ENCODE measurements at regions not wholly inside any gene's neighbourhood (a gene's known extent, or its start where the extent isn't known, plus 50 kb on each side); places are given as distances from the start of the nearest gene placed in this dataset.

GRCh38 chr2:128467321-128467969 is 148.8 kb upstream of the HS6ST1 start:
- H3K4me3 ChIP-seq (ENCODE audit: low read depth, low read length), result no peak overlapping the region

GRCh38 chr2:128468186-128468920 is 149.7 kb upstream of the HS6ST1 start:
- H3K4me3 ChIP-seq (ENCODE audit: low read depth, low read length), result no peak overlapping the region

DNA sequence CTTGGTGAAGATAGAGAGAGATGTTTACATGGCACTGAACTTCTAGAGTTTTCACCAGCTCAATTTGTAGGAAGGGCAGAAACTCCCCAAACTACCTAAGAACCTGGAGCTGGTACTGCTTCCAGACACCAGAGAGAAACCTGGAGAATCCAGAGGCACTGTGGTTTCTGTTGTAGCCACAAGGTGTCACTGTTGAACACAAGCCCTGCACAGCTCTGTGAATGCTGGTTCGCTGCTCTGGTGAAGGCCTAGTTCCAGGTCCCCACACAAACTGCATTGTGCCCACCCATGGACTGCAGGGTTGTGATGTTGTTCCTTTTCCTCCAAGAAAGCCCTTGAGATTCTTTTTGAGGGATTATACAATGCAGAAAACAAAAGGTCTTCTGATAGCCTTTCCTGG is 150.5 kb upstream of the HS6ST1 start:
- H3K4me3 ChIP-seq (ENCODE audit: low read depth, low read length), result no peak overlapping the region

GRCh38 chr2:128469875-128470274 is 151.2 kb upstream of the HS6ST1 start:
- H3K4me3 ChIP-seq (ENCODE audit: low read depth, low read length), result no peak overlapping the region

DNA sequence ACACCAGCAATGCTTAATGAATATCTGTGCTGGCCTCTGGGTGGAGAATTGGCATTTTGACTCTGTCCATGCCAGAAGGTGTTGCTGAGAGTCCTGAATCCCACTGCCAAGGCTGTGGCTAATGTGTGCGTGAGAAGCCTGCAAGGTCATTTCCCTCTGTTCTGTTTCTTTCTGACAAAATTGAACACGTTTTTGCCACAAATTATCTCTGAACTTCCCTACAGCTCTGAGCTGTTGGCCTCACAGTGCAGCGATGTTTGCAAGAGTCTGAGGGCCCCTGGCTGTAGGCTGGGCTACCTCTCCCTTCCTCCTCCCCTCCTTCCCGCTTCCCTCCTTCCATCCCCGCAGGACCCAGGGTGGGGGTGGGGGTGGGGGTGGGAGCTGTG is 154.1 kb upstream of the HS6ST1 start:
- no peak overlapping the region for H3K4me3 ChIP-seq (ENCODE audit: low read depth, low read length)

DNA sequence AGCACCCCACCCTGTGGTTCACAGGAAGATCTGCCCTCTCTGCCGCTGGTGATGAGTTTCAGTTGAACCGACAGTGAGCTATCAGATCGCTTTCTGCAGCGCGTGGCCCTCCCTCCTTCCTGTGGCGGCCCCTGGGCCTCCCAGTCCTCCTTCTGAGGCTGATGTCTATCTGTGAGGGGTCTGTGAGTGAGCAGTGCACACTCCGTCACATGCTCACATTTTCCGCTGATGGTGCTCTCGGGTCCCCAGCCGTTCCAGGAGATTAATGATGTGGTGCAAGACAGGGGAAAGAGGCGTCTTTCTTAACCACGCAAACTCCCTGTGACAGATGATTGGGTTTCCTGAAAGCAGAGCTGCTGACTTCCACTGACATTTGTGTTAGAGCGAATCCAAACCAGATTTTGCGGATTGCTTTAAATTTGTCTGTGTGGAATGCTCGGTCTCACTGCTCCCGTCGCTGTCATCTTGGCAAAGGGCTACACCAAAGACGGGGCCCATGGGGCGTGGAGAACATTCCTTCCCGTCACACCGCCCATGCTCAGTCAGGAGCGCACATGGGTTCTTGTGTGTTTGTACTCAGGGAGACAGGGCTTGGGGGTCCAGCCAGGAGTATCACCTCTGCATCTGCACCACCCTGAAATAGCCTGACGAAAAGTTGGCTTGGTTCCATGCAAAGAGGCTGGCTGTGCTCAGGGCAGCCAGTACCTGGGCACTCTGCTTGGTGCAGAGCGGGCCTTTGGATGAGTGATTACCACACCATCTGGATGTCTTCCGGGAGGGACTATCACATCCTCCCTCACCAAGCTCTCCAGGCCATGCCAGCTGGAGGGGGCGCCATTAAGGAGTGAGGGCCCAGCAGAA is 154.7 kb upstream of the HS6ST1 start:
- H3K4me3 ChIP-seq (ENCODE audit: low read depth, low read length), result no peak overlapping the region

- no peak overlapping the region for H3K4me3 ChIP-seq (ENCODE audit: low read depth, low read length)
Observed at GRCh38 chr2:128474036-128474955, 155.6 kb upstream of the HS6ST1 start.

- H3K4me3 ChIP-seq (ENCODE audit: low read depth, low read length), result no peak overlapping the region
Observed at GRCh38 chr2:128474962-128475361, 156.3 kb upstream of the HS6ST1 start.

DNA sequence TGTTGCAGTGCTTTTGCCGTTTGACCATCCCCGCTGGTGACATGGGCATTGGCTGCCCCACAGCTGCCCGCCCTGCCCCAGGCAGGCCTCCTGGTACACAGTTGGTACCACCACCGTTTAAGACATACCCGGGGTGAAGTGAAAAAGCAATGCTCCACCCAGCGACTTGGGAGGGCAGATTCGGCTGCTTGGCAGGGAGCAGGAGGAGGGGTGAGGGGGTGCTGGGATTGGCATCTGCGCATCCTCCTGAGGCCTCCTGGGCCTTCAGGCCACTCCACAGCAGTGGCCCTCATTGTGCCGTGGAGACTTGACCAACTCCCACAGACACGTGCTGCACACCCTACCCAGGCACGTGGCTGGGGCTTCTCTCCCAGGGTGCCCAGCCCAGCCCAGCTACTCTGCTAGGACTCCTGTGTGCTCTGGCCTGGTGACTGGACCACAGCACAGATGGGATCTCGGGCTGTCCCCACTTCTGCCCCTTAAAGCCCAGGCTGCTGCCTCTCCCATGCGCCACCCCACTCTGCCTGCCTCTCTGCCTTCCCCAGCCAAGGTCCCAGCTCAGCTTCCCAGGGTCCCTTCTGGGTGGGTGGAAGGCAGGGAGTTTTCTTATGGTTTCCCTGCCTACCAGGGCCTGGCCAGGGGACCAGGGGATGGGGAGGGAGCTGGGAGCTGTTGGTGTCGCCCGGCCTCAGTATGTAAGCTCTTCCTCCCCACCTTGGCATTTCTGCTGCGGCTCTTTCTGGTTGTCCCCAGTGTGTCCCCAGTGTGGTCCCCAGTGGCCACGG is 157.0 kb upstream of the HS6ST1 start:
- no peak overlapping the region for H3K4me3 ChIP-seq (ENCODE audit: low read depth, low read length)

- no peak overlapping the region for H3K4me3 ChIP-seq (ENCODE audit: low read depth, low read length)
Observed at GRCh38 chr2:128477026-128477820, 158.6 kb upstream of the HS6ST1 start.

GRCh38 chr2:128477891-128478290 is 159.2 kb upstream of the HS6ST1 start:
- H3K4me3 ChIP-seq (ENCODE audit: low read depth, low read length), result no peak overlapping the region

GRCh38 chr2:128485761-128486639 is 167.3 kb upstream of the HS6ST1 start:
- no peak overlapping the region for H3K4me3 ChIP-seq (ENCODE audit: low read depth, low read length)

GRCh38 chr2:128486640-128487375 is 168.1 kb upstream of the HS6ST1 start:
- H3K4me3 ChIP-seq (ENCODE audit: low read depth, low read length), result no peak overlapping the region

DNA sequence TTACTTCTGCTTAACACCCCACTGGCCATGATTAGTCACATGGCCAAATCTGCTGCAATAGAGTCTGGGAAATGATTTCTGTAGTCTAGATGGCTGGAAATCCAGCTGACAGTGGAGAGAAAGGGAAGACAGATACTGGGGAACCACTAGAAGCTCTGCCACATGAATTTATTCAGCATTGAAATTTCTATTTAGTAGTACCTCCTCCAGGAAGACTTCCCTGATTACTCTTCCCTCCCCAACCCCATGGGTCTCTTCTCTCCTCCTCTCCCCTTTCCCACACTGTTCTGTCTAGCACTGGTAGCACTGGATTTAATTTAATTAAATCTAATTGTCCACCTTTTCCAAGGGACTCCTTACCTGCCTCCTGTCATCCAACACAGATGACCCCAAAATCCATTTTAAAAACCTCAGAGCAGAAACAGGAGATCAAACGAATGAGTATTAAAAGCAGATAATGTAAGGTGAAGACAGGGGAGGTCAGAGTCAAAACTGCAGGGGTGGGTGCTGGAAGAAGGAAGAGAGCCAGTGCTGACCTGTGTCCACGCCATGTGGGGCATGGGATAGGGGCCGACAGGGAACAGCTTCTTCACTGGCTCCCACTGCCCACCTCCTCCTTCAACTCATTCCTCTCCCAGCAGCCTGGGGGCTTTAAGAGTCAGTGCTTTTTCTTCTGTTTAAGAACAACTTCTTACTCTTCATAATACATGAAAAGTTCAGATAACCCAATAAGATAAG is 169.2 kb upstream of the HS6ST1 start:
- H3K4me3 ChIP-seq (ENCODE audit: low read depth, low read length), result no peak overlapping the region

GRCh38 chr2:128488434-128488833 is 169.8 kb upstream of the HS6ST1 start:
- no peak overlapping the region for H3K4me3 ChIP-seq (ENCODE audit: low read depth, low read length)

DNA sequence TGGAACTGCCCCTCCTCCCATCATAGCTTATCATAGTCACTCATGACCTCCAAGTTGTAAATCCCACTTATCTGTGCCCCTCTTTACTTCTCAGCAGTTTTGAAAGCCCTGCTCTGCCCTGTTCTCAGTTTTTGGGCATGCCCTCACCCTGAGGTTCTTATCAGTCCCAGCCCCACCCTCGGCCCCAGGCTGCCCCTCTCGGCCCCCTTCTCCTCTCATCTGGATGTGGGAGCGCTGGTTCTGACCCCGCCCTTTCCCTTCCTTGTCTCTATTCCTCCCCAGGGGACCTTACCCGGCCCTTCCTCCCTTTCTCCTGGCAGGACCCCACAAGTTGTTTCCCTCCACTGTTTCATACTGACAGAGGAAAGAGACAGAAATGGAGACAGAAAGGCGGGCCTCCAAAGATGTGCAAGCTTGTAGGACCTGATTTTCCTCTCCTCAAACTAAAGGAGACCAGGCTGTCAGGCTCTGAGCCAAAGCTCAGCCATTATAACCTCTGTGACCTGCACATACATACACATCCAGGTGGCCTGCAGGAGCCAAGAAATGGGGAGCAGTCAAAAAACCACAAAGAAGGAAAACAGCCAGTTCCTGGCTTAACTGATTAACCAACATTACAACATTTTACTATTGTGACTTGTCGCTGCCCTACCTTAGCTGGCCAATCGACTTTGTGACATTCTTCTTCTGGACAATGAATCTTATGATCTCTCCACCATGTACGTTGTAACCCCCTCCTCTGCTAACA is 171.0 kb upstream of the HS6ST1 start:
- no peak overlapping the region for H3K4me3 ChIP-seq (ENCODE audit: low read depth, low read length)

All from iPS-11a (cell line).